Caco-2 (cell line): ENCODE measurements at regions not wholly inside any gene's neighbourhood (a gene's known extent, or its start where the extent isn't known, plus 50 kb on each side); places are given as distances from the start of the nearest gene placed in this dataset.
A peak's percentile ranks its signal among the peaks of the same experiment; 100 is the strongest.

ENCODE experiments used
- BruUV-seq: library from RNA; stranded (reverse); fragments of 400-500 nt; replicated peaks from 2 replicates; lab custom pipeline; 2021; lab: Mats Ljungman, UMichigan
- CTCF ChIA-PET: fragments of 300-600 bp; sonication (Branson Sonifier 250); formaldehyde crosslinking; loops from one replicate; lab custom pipeline; 2022; ENCODE audit warnings: antibody characterized with exemption; lab: Charles Lee
- POLR2A ChIA-PET: fragments of 300-600 bp; sonication (Branson Sonifier 250); formaldehyde crosslinking; loops from one replicate; lab custom pipeline; 2022; ENCODE audit warnings: antibody characterized with exemption; lab: Charles Lee
- DNase-seq, 2 experiments: peaks; one replicate each; pipeline versions ENCODE4 v3.0.0 to v3.0.0-alpha.2; 2020 to 2022
- H3K27me3 ChIP-seq: replicated peaks from 2 replicates; pipeline ENCODE4 v1.6.0; 2011; ENCODE audit warnings: low read length; ENCODE audit not compliant: control insufficient read depth, insufficient read depth
- H3K36me3 ChIP-seq: 2 replicates; pipeline ENCODE4 v1.5.1; 2011; ENCODE audit warnings: low read length; ENCODE audit not compliant: control insufficient read depth, insufficient read depth
- H3K4me1 ChIP-seq: fragments of 250-450 bp; sonication (Bioruptor Pico); 2 replicates; pipeline ENCODE4 v1.5.1; 2020; ENCODE audit warnings: mild to moderate bottlenecking
- H3K4me3 ChIP-seq: 2 replicates; pipeline ENCODE4 v1.5.1; 2011; ENCODE audit warnings: low read depth, mild to moderate bottlenecking, control low read depth, low read length
- H3K9me3 ChIP-seq: fragments of 250-450 bp; sonication (Bioruptor Pico); 2 replicates; pipeline ENCODE4 v1.5.1; 2020; ENCODE audit warnings: mild to moderate bottlenecking, moderate library complexity
- H3K27ac Mint-ChIP-seq: one replicate; pipeline ENCODE4 v1.8.0; 2022; ENCODE audit warnings: mixed read lengths; ENCODE audit not compliant: unreplicated experiment
- H3K27me3 Mint-ChIP-seq: one replicate; pipeline ENCODE4 v1.8.0; 2022; ENCODE audit warnings: mixed read lengths; ENCODE audit not compliant: insufficient read depth, unreplicated experiment
- H3K36me3 Mint-ChIP-seq: one replicate; pipeline ENCODE4 v1.8.0; 2022; ENCODE audit warnings: mild to moderate bottlenecking, mixed read lengths; ENCODE audit not compliant: insufficient read depth, unreplicated experiment
- H3K4me1 Mint-ChIP-seq: one replicate; pipeline ENCODE4 v1.8.0; 2022; ENCODE audit warnings: low read depth, mixed read lengths; ENCODE audit not compliant: unreplicated experiment
- H3K4me3 Mint-ChIP-seq: one replicate; pipeline ENCODE4 v1.8.0; 2022; ENCODE audit warnings: mild to moderate bottlenecking, moderate library complexity, mixed read lengths; ENCODE audit not compliant: unreplicated experiment
- H3K9me3 Mint-ChIP-seq: one replicate; pipeline ENCODE4 v1.8.0; 2022; ENCODE audit warnings: mixed read lengths; ENCODE audit not compliant: unreplicated experiment
- CTCF ChIP-seq, 2 experiments: fragments of 200-600 bp in 1 of 2; IDR thresholded peaks; 1 replicate in 1 of 2; 2 replicates in 1 of 2; pipeline versions ENCODE4 v1.5.1 to v1.8.0; 2011 to 2022; ENCODE audit warnings: antibody characterized with exemption in 1 of 2, control low read depth in 1 of 2, inconsistent platforms in 1 of 2, low read depth in 1 of 2, low read length in 1 of 2, mild to moderate bottlenecking in 1 of 2, moderate library complexity in 1 of 2; ENCODE audit not compliant: insufficient read depth in 1 of 2, severe bottlenecking in 1 of 2, unreplicated experiment in 1 of 2
- intact Hi-C: fragments of 100-400 bp; cut with micrococcal nuclease; formaldehyde crosslinking; loops from one replicate; pipeline ENCODE4 v1.10.0; 2022; ENCODE audit not compliant: unreplicated experiment

GRCh38 chr21:43330306-43330881 lies 96.5 kb downstream of the SIK1 start:
- peak overlapping the region; percentile 99 for H3K27ac Mint-ChIP-seq
- no peak for TF ChIP-seq CTCF (IDR thresholded peaks at IDR 0.05; ENCODE audit: insufficient read depth in 1 of 2, low read depth in 1 of 2, low read length in 1 of 2, severe bottlenecking in 1 of 2, unreplicated experiment in 1 of 2)
- Histone ChIP-seq H3K4me1 (peaks cover 26% of the 10 kb centered on the region), H3K27me3 (no peaks in the 10 kb centered on the region), H3K36me3 (no peaks in the 10 kb centered on the region), H3K4me3 (no peak overlapping the region), H3K9me3 (no peaks in the 10 kb centered on the region)
- no TSS peak for BruUV-seq
- H3K4me1 Mint-ChIP-seq, result peaks cover 29% of the 10 kb centered on the region
- no peaks in the 10 kb centered on the region for H3K27me3 Mint-ChIP-seq
- POLR2A ChIA-PET, result no interaction called here
- H3K4me3 Mint-ChIP-seq, result no peak overlapping the region
- peaks cover 31% of the 10 kb centered on the region for H3K36me3 Mint-ChIP-seq
- H3K9me3 Mint-ChIP-seq, result no peaks in the 10 kb centered on the region
- intact Hi-C loops, result no loop called here
- CTCF ChIA-PET, result no interaction called here
- DNase-seq, result no peak

GRCh38 chr21:43329711-43330269 lies 97.1 kb downstream of the SIK1 start:
- no peak for TF ChIP-seq CTCF (IDR thresholded peaks at IDR 0.05; ENCODE audit: insufficient read depth in 1 of 2, low read depth in 1 of 2, low read length in 1 of 2, severe bottlenecking in 1 of 2, unreplicated experiment in 1 of 2)
- Histone ChIP-seq H3K4me3 (no peak overlapping the region), H3K9me3 (no peaks in the 10 kb centered on the region), H3K4me1 (peaks cover 25% of the 10 kb centered on the region), H3K36me3 (no peaks in the 10 kb centered on the region), H3K27me3 (no peaks in the 10 kb centered on the region)
- DNase-seq, result no peak
- ChIA-PET CTCF (no interaction called here), POLR2A (no interaction called here)
- intact Hi-C loops, result no loop called here
- no TSS peak for BruUV-seq
- peak overlapping the region; percentile 99 for H3K27ac Mint-ChIP-seq
- H3K4me3 Mint-ChIP-seq, result no peak overlapping the region
- peaks cover 27% of the 10 kb centered on the region for H3K4me1 Mint-ChIP-seq
- no peaks in the 10 kb centered on the region for H3K27me3 Mint-ChIP-seq
- H3K36me3 Mint-ChIP-seq, result peaks cover 24% of the 10 kb centered on the region
- H3K9me3 Mint-ChIP-seq, result no peaks in the 10 kb centered on the region

GRCh38 chr21:43328958-43329691 lies 97.8 kb downstream of the SIK1 start:
- Mint-ChIP-seq H3K27me3 (no peaks in the 10 kb centered on the region), H3K4me1 (peaks cover 20% of the 10 kb centered on the region), H3K4me3 (no peak overlapping the region), H3K36me3 (peaks cover 18% of the 10 kb centered on the region), H3K9me3 (no peaks in the 10 kb centered on the region), H3K27ac (peak overlapping the region; percentile 15)
- Histone ChIP-seq H3K4me3 (no peak overlapping the region), H3K4me1 (peaks cover 18% of the 10 kb centered on the region), H3K9me3 (no peaks in the 10 kb centered on the region), H3K36me3 (no peaks in the 10 kb centered on the region), H3K27me3 (no peaks in the 10 kb centered on the region)
- no peak for DNase-seq
- POLR2A ChIA-PET, result no interaction called here
- no TSS peak for BruUV-seq
- CTCF ChIA-PET, result no interaction called here
- TF ChIP-seq CTCF (IDR thresholded peaks at IDR 0.05; ENCODE audit: insufficient read depth in 1 of 2, low read depth in 1 of 2, low read length in 1 of 2, severe bottlenecking in 1 of 2, unreplicated experiment in 1 of 2), result no peak
- intact Hi-C loops, result no loop called here
